Upper lobe of left lung (tissue), 4 donors: ENCODE measurements at regions not wholly inside any gene's neighbourhood (a gene's known extent, or its start where the extent isn't known, plus 50 kb on each side); places are given as distances from the start of the nearest gene placed in this dataset.

Experiments
- EP300 ChIP-seq, 4 donors: sonication (generic); formaldehyde crosslinking; IDR thresholded peaks; one replicate each; pipeline ENCODE4 v1.5.1; 2017; ENCODE audit warnings: antibody characterized with exemption in 4 of 4, control low read depth in 2 of 4
- POLR2A ChIP-seq, 4 donors: fragments of 450-650 bp; IDR thresholded peaks; one replicate each; pipeline ENCODE4 v1.5.1; 2016 to 2017; ENCODE audit warnings: antibody characterized with exemption in 4 of 4, mild to moderate bottlenecking in 2 of 4
- POLR2AphosphoS5 ChIP-seq, 2 donors: sonication (generic); formaldehyde crosslinking; IDR thresholded peaks; one replicate each; pipeline ENCODE4 v1.5.1; 2017; ENCODE audit warnings: antibody characterized with exemption in 2 of 2
- TF ChIP-seq, protein P1 (sequence below), 6 experiments: fragments of 450-650 bp in 4 of 6; fragments of 200-600 bp in 2 of 6; sonication (generic) in 2 of 6; IDR thresholded peaks; one replicate each; pipeline ENCODE4 v1.5.1; 2016 to 2019; ENCODE audit warnings: antibody characterized with exemption in 6 of 6

DNA sequence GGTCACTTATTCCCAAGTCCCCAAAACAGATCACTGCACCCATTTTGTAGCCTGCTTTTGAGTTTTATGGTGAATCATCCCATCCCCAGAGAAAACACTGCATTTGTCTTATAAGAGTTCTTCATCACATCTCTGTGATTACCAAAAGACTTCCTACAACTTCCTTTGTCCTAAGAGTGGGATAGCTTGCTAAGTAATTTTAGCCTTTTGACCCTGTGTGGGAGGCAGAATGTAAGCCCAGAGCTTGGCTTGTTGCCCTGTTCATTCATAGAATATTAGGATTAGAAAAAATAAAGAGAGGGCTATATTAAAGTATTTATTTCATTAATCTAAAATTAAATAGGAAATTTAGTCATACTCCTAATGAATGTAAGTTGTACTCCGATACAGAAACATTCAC, 213.3 kb downstream of the MZT1 start:
- TF ChIP-seq, protein P1, sequence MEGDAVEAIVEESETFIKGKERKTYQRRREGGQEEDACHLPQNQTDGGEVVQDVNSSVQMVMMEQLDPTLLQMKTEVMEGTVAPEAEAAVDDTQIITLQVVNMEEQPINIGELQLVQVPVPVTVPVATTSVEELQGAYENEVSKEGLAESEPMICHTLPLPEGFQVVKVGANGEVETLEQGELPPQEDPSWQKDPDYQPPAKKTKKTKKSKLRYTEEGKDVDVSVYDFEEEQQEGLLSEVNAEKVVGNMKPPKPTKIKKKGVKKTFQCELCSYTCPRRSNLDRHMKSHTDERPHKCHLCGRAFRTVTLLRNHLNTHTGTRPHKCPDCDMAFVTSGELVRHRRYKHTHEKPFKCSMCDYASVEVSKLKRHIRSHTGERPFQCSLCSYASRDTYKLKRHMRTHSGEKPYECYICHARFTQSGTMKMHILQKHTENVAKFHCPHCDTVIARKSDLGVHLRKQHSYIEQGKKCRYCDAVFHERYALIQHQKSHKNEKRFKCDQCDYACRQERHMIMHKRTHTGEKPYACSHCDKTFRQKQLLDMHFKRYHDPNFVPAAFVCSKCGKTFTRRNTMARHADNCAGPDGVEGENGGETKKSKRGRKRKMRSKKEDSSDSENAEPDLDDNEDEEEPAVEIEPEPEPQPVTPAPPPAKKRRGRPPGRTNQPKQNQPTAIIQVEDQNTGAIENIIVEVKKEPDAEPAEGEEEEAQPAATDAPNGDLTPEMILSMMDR (IDR thresholded peaks at IDR 0.05) = no peak
- TF ChIP-seq POLR2A (IDR thresholded peaks at IDR 0.05) (no peak), POLR2AphosphoS5 (IDR thresholded peaks at IDR 0.05) (no peak), EP300 (IDR thresholded peaks at IDR 0.05) (no peak)
